ENCODE measurements at regions not wholly inside any gene's neighbourhood (a gene's known extent, or its start where the extent isn't known, plus 50 kb on each side); places are given as distances from the start of the nearest gene placed in this dataset.

DNA sequence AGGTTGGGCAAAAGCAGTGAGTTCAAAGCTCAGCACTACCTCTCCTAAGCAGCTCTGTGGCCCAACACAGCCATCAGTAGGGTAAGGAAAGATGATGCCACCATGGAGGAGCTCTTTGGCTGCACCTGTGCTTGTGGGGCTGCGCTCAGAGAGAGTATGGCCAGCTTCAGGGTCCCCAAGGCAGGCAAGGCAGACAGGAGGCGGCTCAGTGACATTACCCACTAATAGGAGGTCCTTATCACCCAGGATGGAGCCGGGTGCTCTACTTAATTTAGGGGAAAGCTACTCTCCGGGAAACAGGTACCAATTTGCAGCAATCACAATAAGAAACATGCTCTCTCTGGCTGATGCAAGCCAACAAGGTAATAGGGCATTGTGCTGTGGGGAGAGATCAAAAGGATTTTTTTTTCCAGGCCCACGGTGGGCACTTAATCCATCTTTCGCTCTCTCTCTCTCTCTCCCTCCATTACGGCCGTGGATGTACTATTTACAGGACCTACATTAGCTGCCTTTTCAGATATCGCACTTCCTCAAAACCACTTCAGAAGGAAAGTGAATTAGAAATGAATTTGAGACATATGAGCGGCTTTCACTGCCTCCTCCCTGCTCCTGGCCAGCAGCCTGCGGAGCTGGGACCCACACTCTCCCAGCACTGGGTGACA, 446.3 kb downstream of the SOX6 start:
- TF ChIP-seq HSF4 (CRISPR knock-in tag; IDR thresholded peaks at IDR 0.05; ENCODE audit: borderline replicate concordance) (no peak), TAF9B (IDR thresholded peaks at IDR 0.05; ENCODE audit: partially characterized antibody) (no peak), BCL6 (CRISPR knock-in tag; IDR thresholded peaks at IDR 0.05) (no peak), SMARCC2 (IDR thresholded peaks at IDR 0.05; ENCODE audit: low read depth) (no peak), GABPB1 (CRISPR knock-in tag; IDR thresholded peaks at IDR 0.05) (no peak), YY1 (IDR thresholded peaks at IDR 0.05; ENCODE audit: borderline replicate concordance in 1 of 3, control insufficient read depth in 1 of 3, extremely low read depth in 1 of 3, insufficient read depth in 3 of 3, insufficient read length in 1 of 3, insufficient replicate concordance in 2 of 3, low read depth in 1 of 3, low read length in 2 of 3) (no peak), ZNF121 (CRISPR knock-in tag; conservative IDR thresholded peaks at IDR 0.05) (no peak)
